ENCODE measurements at regions not wholly inside any gene's neighbourhood (a gene's known extent, or its start where the extent isn't known, plus 50 kb on each side); places are given as distances from the start of the nearest gene placed in this dataset.

DNA sequence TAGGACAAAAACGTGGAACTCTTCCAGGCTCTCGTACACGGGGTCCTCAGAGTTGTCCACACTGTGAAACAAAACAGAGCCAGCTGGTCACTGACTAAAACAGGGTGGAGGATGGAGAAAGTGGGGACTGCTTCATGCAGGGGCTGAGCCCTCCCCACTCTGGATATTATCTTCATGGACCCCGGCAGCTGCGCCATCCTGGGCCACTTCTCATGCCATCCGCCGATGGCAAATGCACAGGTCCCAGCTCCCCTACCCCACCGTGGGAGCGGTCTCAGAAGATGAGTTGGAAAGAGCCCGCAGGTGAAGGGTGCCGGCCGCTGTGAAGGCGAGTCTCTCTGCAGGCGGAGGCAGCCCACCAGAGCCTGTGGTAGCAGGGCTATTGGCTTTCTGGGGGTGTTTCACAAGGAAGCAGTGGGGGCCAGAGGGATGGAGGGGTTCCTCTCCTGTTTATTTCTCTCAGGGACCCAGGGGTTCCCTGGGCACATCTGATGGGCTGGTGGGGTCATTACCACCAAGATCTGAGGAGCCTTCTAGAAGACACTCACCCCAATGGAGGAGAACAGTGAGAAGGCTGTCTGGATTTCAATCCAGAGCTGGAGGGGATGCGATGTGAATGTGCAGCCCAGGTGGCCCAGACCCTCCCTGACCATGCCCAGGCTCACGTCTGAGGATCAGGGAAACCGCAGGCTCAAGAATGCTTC, 177.3 kb downstream of the KLF13 start:
- TF ChIP-seq, protein P1, sequence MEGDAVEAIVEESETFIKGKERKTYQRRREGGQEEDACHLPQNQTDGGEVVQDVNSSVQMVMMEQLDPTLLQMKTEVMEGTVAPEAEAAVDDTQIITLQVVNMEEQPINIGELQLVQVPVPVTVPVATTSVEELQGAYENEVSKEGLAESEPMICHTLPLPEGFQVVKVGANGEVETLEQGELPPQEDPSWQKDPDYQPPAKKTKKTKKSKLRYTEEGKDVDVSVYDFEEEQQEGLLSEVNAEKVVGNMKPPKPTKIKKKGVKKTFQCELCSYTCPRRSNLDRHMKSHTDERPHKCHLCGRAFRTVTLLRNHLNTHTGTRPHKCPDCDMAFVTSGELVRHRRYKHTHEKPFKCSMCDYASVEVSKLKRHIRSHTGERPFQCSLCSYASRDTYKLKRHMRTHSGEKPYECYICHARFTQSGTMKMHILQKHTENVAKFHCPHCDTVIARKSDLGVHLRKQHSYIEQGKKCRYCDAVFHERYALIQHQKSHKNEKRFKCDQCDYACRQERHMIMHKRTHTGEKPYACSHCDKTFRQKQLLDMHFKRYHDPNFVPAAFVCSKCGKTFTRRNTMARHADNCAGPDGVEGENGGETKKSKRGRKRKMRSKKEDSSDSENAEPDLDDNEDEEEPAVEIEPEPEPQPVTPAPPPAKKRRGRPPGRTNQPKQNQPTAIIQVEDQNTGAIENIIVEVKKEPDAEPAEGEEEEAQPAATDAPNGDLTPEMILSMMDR (IDR thresholded peaks at IDR 0.05), result no peak
- no peak for TF ChIP-seq POLR2A (IDR thresholded peaks at IDR 0.05)

Data from testis (tissue), 2 donors.